ENCODE measurements at regions not wholly inside any gene's neighbourhood (a gene's known extent, or its start where the extent isn't known, plus 50 kb on each side); places are given as distances from the start of the nearest gene placed in this dataset.
A peak's percentile ranks its signal among the peaks of the same experiment; 100 is the strongest.

DNA sequence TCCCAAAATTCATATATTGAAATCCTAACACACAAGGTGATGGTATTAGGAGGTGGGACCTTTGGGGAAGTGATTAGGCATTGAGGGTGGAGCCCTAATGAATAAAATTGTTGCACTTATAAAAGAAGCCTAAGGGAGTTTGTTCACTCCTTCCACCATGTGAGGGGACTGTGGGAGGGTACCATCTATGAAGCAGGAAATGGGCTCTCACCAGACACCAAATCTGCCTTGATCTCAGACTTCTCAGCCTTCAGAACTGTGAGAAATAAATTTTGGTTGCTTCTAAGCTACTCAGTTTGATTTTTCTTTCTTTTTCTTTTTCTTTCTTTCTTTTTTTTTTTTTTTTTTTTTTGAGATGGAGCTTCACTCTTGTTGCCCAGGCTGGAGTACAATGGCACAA lies 116.2 kb upstream of the GPC3 start:
- no peak overlapping the region for H3K4me3 ChIP-seq
- H3K4me1 ChIP-seq, result no peaks in the 10 kb centered on the region
- no peaks in the 10 kb centered on the region for H3K27me3 ChIP-seq
- H3K27ac ChIP-seq, result no peak overlapping the region
- no peaks in the 10 kb centered on the region for H3K9me3 ChIP-seq
- no peaks in the 10 kb centered on the region for H3K36me3 ChIP-seq
- TF ChIP-seq POLR2A (IDR thresholded peaks at IDR 0.05), result no peak
- no peak for TF ChIP-seq CTCF (IDR thresholded peaks at IDR 0.05)
- TF ChIP-seq EP300 (IDR thresholded peaks at IDR 0.05), result no peak
- no peak for DNase-seq (ENCODE audit: low spot score in 2 of 2)

DNA sequence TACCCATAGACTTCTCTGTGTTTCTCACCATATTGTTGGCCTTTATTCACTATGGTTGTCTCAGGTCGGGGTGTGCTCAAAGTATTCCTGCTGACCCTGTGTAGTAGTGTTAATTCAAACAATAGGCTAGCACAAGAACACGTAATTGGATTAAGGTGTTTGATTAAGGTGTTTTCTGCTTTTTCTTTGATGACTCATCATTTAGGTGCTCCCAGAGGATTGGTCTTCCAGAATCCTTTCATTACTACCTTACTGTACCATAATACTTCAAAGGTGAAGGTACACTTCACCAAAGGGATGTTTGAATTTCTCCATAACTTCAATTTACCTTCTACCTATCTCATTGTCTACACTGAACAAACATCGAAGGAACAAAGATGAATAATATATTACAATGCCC lies 121.7 kb upstream of the CCDC160 start:
- WGBS, 2 donors, result 77 to 84% methylated on average over 3 of the region's 3 CpGs
- H3K9me3 ChIP-seq, result no peaks in the 10 kb centered on the region

DNA sequence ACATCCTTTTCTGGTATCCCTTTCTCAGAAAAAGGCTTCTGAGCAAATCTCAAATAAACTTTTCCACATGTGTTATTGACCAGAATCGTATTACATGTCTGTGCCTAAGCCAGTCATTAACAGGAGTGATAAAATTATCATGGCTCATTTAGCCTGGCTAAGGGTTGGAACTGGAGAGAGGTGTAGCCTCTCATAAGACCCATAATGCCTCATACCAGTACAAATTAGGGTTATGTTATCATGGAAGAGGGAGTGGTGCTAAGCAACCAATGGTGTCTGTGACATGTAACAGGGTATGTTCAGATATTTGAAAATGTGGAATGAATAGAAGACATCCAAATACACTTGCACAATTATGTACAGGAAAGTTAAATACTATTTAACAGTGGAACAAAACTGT lies 99.6 kb upstream of the CCDC160 start:
- no peak for DNase-seq (ENCODE audit: low spot score in 2 of 2)
- 61 to 73% methylated on average over 1 of the region's 1 CpG for WGBS, 2 donors
- Histone ChIP-seq H3K36me3 (no peaks in the 10 kb centered on the region), H3K9me3 (no peaks in the 10 kb centered on the region), H3K4me3 (no peak overlapping the region), H3K4me1 (no peaks in the 10 kb centered on the region), H3K27ac (no peak overlapping the region), H3K27me3 (no peaks in the 10 kb centered on the region)
- TF ChIP-seq POLR2A (IDR thresholded peaks at IDR 0.05), result no peak
- no peak for TF ChIP-seq EP300 (IDR thresholded peaks at IDR 0.05)
- no peak for TF ChIP-seq CTCF (IDR thresholded peaks at IDR 0.05)

More for the DNA sequence above, 121.7 kb upstream of the CCDC160 start:
- Histone ChIP-seq H3K4me3 (no peak overlapping the region), H3K27me3 (no peaks in the 10 kb centered on the region), H3K27ac (no peak overlapping the region), H3K4me1 (no peaks in the 10 kb centered on the region), H3K36me3 (no peaks in the 10 kb centered on the region)
- TF ChIP-seq POLR2A (IDR thresholded peaks at IDR 0.05) (no peak), EP300 (IDR thresholded peaks at IDR 0.05) (no peak), CTCF (IDR thresholded peaks at IDR 0.05) (no peak)
- DNase-seq (ENCODE audit: low spot score in 2 of 2), result no peak

- Histone ChIP-seq H3K9me3 (no peaks in the 10 kb centered on the region), H3K27me3 (no peaks in the 10 kb centered on the region), H3K4me1 (no peaks in the 10 kb centered on the region), H3K36me3 (no peaks in the 10 kb centered on the region), H3K4me3 (no peak overlapping the region), H3K27ac (no peak overlapping the region)
- no peak for DNase-seq (ENCODE audit: low spot score in 2 of 2)
- TF ChIP-seq CTCF (IDR thresholded peaks at IDR 0.05) (no peak), EP300 (IDR thresholded peaks at IDR 0.05) (no peak)
- 46 to 50% methylated on average over 3 of the region's 3 CpGs for WGBS, 2 donors
Observed at GRCh38 chrX:134139090-134139489, 97.9 kb upstream of the CCDC160 start.

- H3K4me3 ChIP-seq, result no peak overlapping the region
- no peaks in the 10 kb centered on the region for H3K9me3 ChIP-seq
- DNase-seq (ENCODE audit: low spot score in 2 of 2), result no peak
- peaks cover 0 to 4% of the 10 kb centered on the region in 2 donors for H3K27me3 ChIP-seq
- peaks cover 0 to 5% (median 0%) of the 10 kb centered on the region in 4 donors for H3K4me1 ChIP-seq
- 11 to 16% methylated on average over 1 of the region's 1 CpG for WGBS, 2 donors
- TF ChIP-seq CTCF (IDR thresholded peaks at IDR 0.05) (peak in 3 of 5 experiments; percentile 16 to 32 (median 24)), POLR2A (IDR thresholded peaks at IDR 0.05) (no peak)
- no peak overlapping the region for H3K27ac ChIP-seq
- H3K36me3 ChIP-seq, result no peaks in the 10 kb centered on the region
Observed at GRCh38 chrX:134144231-134144630, 92.8 kb upstream of the CCDC160 start.

All from tibial nerve (tissue), 4 donors.